WERI-Rb-1 (cell line): ENCODE measurements at regions not wholly inside any gene's neighbourhood (a gene's known extent, or its start where the extent isn't known, plus 50 kb on each side); places are given as distances from the start of the nearest gene placed in this dataset.

ENCODE experiments used
- DNase-seq: peaks from one replicate; pipeline ENCODE4 v3.0.0-alpha.2; 2020
- H3K27ac ChIP-seq: fragments of 250-450 bp; sonication (Bioruptor Pico); 2 replicates; pipeline ENCODE4 v1.5.1; 2020; ENCODE audit warnings: mild to moderate bottlenecking, moderate library complexity
- H3K27me3 ChIP-seq: fragments of 250-450 bp; sonication (Bioruptor Pico); 2 replicates; pipeline ENCODE4 v1.5.1; 2021; ENCODE audit warnings: mild to moderate bottlenecking, low read depth, moderate library complexity; ENCODE audit not compliant: insufficient read depth, severe bottlenecking
- H3K36me3 ChIP-seq: fragments of 250-450 bp; sonication (Bioruptor Pico); 2 replicates; pipeline ENCODE4 v1.5.1; 2020; ENCODE audit warnings: mild to moderate bottlenecking, moderate library complexity
- H3K4me3 ChIP-seq: 2 replicates; pipeline ENCODE4 v1.5.1; 2011; ENCODE audit warnings: low read depth, mild to moderate bottlenecking, control low read depth, low read length
- H3K9me3 ChIP-seq: fragments of 250-450 bp; sonication (Bioruptor Pico); 2 replicates; pipeline ENCODE4 v1.5.1; 2021; ENCODE audit warnings: mild to moderate bottlenecking, moderate library complexity; ENCODE audit not compliant: severe bottlenecking
- TF ChIP-seq, protein P1 (sequence below): IDR thresholded peaks from 2 replicates; pipeline ENCODE4 v1.5.1; 2011; ENCODE audit warnings: low read depth, mild to moderate bottlenecking, control low read depth, inconsistent platforms, low read length

DNA sequence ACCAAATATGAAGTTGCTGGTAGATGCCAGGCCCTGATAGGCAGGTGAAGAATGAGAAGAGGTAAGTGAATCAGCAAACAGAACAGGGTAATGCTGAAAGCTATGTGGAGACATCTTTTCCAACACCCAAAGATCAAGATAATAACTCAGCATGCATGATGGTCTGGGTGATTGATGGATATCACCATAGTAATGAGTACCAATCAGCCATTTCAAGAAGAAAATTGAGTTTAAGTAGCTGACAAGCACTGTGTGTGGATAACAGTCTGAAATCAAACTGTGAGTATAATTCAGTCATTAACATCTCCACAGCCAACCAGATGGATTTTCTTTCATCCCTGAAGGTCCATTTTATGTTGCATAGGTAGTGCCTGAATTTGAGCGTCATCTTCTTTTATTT, 289.6 kb upstream of the SMIM31 start:
- DNase-seq, result no peak
- Histone ChIP-seq H3K36me3 (no peaks in the 10 kb centered on the region), H3K27ac (no peak overlapping the region), H3K9me3 (no peaks in the 10 kb centered on the region), H3K4me3 (no peak overlapping the region), H3K27me3 (no peaks in the 10 kb centered on the region)
- TF ChIP-seq, protein P1, sequence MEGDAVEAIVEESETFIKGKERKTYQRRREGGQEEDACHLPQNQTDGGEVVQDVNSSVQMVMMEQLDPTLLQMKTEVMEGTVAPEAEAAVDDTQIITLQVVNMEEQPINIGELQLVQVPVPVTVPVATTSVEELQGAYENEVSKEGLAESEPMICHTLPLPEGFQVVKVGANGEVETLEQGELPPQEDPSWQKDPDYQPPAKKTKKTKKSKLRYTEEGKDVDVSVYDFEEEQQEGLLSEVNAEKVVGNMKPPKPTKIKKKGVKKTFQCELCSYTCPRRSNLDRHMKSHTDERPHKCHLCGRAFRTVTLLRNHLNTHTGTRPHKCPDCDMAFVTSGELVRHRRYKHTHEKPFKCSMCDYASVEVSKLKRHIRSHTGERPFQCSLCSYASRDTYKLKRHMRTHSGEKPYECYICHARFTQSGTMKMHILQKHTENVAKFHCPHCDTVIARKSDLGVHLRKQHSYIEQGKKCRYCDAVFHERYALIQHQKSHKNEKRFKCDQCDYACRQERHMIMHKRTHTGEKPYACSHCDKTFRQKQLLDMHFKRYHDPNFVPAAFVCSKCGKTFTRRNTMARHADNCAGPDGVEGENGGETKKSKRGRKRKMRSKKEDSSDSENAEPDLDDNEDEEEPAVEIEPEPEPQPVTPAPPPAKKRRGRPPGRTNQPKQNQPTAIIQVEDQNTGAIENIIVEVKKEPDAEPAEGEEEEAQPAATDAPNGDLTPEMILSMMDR, result no peak

DNA sequence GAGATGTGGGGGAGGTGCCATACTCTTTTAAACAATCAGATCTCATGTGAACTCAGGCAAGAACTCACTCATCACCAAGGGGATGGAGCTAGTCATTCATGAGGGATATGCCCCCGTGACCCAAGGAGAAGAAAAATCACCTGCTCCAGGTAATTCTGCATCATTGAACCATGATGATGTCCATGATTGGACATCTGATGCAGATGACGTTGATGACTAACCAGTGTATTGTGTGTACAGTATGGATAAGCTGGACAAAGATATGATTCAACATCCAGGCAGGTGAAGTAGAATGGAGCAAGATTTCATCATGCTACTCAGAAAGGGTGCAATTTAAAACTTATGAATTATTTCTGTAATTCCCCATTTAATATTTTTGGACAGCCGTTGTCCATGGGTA, 286.4 kb upstream of the SMIM31 start:
- Histone ChIP-seq H3K9me3 (no peaks in the 10 kb centered on the region), H3K36me3 (no peaks in the 10 kb centered on the region), H3K27me3 (no peaks in the 10 kb centered on the region), H3K27ac (no peak overlapping the region), H3K4me3 (no peak overlapping the region)
- DNase-seq, result no peak
- TF ChIP-seq, protein P1, result no peak

DNA sequence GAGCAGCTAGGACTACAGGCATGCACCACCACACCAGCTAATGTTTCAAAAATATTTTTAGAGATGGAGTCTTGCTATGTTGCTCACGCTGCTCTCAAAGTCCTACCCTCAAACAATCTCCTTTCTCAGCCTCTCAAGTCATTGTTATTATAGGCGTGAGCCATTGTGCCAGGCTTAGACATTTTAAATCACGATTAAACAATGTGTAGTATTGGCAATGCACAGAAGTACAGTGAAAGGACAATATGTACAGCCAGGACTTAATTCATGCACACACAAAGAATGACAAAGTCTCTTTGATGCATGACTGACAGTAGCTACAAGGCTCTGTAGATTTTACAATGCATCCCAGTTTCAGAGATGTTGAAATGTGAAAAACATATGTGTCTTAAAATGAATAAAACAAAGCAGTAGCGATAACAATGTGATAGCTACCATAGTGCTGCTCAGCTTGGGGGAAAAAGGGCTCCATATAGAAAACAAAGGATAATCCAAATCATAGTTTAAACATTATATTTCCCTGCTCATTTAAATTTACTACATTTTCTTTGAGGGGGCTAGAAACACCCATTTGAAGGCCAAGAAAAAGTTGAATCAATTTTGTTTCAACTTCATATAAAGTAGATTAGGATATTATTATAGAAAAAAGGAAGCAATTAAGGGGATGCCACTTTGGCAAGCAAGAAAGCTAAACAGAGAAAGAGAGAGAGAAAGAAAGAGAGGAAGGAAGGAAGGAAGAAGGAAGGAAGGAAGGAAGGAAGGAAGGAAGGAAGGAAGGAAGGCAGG, 272.4 kb upstream of the SMIM31 start:
- no peak overlapping the region for H3K27ac ChIP-seq
- no peaks in the 10 kb centered on the region for H3K9me3 ChIP-seq
- H3K4me3 ChIP-seq, result no peak overlapping the region
- TF ChIP-seq, protein P1, result no peak
- no peaks in the 10 kb centered on the region for H3K27me3 ChIP-seq
- DNase-seq, result no peak
- no peaks in the 10 kb centered on the region for H3K36me3 ChIP-seq

DNA sequence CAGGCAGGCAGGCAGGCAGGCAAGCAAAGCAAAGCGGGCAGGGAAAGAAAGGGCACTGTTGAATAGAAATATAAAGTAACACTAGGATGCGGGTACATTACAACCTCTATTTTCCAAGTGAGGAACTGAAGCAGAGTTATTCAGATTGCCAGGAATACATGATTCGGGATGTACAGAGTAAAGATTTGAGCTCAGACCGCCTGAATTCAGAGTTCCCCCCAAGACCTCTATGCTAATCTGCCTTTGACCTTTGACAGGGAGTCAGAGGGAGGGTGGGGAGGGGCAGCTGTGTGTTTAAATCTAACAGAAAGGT, 271.9 kb upstream of the SMIM31 start:
- Histone ChIP-seq H3K9me3 (no peaks in the 10 kb centered on the region), H3K27ac (no peak overlapping the region), H3K4me3 (no peak overlapping the region), H3K27me3 (no peaks in the 10 kb centered on the region), H3K36me3 (no peaks in the 10 kb centered on the region)
- DNase-seq, result no peak
- TF ChIP-seq, protein P1, result no peak

DNA sequence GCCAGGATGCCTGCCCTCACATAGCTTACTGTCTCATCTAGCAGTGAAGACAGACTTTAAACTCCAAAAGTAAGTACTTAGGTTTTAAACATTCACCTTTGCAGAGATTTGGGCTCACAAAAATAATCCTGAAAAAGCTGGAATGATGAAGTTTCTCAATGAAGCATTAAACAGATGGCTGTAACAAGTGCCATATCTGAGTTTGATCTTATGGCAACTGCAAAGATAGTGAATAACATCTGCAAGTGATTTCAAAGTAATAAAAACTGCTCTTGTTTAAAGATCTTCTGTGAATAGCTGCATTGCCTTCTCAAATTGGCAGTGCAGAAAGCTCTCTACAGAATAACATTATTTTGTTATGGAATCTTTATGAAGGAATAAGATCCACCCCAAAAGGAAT, 271.2 kb upstream of the SMIM31 start:
- Histone ChIP-seq H3K27ac (no peak overlapping the region), H3K4me3 (no peak overlapping the region), H3K9me3 (no peaks in the 10 kb centered on the region), H3K36me3 (no peaks in the 10 kb centered on the region), H3K27me3 (no peaks in the 10 kb centered on the region)
- no peak for DNase-seq
- TF ChIP-seq, protein P1, result no peak

DNA sequence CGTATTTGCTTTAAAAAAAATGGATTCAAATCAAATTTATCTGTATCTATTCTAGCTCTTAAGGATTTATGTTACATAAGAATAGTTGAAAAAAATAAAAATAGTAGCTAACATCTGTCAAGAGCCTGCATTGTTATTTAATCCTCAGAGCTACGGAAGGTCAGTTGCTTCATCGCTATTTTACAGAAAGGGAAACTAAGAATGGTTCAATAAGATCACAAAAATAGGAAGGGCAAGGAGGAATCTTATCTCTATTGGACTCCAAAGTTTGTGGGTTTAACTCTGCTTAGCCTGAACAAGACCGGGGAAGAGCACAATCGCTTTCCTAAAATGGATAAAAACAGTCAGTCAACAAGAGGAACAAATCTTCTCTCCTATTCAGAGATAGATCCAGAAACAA, 270.2 kb upstream of the SMIM31 start:
- H3K36me3 ChIP-seq, result no peaks in the 10 kb centered on the region
- H3K27ac ChIP-seq, result no peak overlapping the region
- TF ChIP-seq, protein P1, result no peak
- H3K9me3 ChIP-seq, result no peaks in the 10 kb centered on the region
- no peaks in the 10 kb centered on the region for H3K27me3 ChIP-seq
- H3K4me3 ChIP-seq, result no peak overlapping the region
- no peak for DNase-seq
